T-helper 1 cell (primary cell): ENCODE measurements at regions not wholly inside any gene's neighbourhood (a gene's known extent, or its start where the extent isn't known, plus 50 kb on each side); places are given as distances from the start of the nearest gene placed in this dataset.

ENCODE experiments used
- DNase-seq, 5 donors: peaks; one replicate each; pipeline ENCODE4 v3.0.0-alpha.2; 2012 to 2020

- DNase-seq: no peak
Measured at GRCh38 chrX:7789200-7789599, 53.8 kb upstream of the VCX start.

DNA sequence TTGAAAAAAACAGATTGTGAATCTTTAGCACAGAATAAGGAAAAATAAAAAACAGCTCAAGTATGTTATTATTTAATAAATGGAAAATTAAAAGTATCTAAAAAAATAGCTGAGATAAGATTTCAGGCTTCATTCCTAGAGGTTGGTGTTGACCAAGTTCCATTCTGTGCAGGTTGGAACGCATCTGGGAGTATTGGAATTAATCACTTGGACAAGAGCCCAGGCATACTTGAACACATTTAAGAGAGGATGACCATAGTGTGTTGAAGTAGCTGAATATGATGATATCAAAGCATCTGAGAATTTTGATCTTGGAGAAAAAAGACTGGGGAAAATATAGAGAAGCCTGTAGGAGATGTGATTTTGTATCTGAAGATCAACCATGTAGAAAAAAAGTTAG, 54.6 kb upstream of the VCX start:
- no peak for DNase-seq

DNA sequence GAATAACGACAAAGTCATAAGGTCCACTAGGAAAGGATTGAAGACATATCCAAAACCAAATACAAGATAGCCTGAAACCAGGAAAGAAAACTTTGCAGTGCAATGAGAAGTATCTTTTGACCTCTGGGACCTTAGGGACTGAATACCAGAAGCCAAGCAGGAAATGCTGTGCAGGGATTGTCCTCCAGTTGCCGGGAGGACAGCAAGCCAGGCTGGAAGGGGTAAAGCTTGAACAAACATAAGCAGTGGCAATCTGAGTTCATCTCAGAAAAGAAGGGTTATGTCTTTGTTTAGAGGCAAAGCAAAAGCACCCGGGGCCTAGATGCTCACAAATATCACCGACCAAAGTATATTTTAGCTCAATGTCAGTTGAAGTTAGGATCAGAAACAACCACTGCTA, 55.3 kb upstream of the VCX start:
- DNase-seq: no peak

DNA sequence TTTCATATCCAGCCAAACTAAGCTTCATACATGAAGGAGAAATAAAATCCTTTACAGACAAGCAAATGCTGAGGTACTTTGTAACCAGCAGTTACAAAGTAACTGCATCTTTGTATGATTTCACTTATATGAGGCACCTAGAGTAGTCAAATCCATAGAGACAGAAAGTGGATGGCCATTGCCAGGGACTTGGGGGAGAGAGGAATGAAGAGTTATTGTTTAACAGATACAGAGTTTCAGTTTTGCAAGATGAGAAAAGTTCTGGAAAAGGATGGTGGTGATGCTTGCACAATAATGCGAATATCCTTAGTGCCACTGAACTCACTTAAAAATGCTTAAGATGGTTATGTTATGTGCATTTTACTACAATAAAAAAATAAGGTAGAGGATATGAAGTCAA, 58.4 kb upstream of the VCX start:
- no peak for DNase-seq

DNA sequence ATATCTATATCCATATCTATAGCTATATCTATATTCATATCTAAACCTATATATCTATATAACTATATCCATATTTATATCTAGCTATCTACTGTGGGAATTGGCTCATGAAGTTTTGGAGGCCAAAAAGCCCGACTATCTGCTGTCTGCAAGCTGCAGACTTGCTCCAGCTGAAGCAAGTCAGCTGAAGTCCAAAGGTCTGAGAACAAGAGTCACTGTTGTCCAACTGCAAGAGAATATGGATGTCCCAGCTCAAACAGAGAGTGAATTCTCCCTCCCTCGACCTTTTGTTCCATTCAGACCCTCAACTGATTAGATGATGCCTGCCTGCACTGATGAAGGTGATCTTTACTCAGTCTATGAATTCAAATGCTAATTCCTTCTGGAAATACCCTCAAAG, 63.3 kb upstream of the VCX start:
- DNase-seq: no peak

DNA sequence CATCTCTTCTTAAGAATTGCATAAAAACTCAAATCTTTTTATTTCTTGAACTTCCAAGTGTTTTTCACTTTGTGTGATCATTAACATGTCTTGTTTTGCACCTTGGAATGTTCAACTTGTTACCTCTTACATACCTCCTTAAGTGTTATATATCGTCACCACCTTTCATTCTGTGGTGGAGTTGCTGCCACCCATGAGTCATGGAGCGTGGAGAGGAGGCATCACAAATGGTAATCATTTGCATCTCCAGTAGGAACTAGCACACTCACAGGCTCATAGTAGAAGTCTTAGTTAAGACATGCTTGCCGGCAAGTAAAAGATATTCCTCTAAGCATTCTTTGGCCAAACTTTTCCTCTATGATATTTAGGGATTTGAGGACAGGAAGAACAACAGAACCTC, 67.0 kb upstream of the VCX start:
- no peak for DNase-seq

DNA sequence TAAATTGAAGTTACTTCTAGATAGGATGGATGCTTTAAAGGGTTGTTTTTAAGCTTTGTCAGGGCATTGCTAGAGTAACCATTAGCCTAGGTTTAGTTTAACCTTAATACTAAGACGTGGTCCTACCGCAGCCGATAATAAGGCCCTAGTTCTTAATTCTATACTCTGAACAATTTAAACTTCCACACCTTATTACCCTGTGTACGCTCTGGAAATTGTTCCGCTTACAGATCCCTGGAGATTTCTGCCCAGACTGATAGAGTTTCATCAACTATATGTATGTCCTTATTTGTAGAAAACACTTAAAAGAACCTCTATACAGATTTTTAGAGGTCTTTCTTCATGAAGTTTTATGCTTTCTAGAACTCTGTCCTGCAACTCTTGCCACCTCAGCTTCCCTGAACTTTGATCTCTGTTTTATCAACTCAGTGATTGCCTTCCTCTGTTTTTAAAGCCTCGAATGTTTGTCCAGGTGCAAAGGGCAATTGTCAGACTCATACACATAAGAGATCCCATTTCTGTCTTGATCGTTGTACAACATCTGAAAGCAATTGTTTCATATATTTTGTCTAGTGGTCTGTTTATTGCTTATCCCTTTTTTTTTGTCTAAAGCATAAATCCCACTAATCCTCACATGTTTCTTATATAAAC, 71.1 kb upstream of the VCX start:
- DNase-seq: no peak

- DNase-seq: no peak
Measured at GRCh38 chrX:7759830-7760229, 83.1 kb upstream of the VCX start.

DNA sequence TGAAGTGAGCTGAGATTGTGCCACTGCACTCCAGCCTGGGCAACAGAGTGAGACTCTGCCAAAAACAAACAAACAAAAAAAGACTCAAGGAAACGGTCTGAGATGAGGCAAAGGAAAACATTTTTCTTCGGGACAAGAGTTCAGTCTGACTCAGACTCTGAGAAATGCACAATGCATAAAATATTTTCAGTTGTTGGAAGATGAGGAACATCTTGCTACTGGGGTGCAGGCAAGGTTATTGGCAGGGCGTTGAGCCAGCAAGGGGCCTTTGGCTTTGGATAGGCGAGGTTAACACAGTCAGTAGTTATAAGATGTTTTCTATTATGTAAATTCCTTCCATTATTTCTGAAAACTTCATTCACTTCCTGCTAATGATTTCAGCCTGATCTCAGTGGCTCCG, 96.1 kb upstream of the VCX start:
- no peak for DNase-seq

DNA sequence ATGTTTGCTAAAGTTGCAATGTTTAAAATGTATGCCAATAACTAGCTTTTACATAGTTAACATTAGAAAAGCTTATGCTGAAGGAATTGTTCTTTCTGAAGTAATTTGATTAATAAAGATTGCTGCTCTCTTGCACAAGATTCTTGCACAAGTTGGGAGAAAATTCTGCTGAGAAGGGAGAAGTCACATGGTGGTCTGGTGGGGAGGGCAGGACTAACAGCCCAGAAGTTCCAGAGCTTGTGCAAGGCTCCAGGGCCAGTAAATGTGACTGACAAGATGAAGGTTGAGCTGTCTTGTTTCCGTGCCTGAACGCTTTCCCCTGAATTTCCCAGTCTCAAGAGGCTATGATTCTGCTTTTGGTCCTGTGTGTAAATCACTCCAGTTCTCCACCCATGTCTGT, 112.9 kb upstream of the VCX start:
- no peak for DNase-seq

GRCh38 chrX:7720519-7720918, 122.5 kb upstream of the VCX start:
- DNase-seq: no peak

GRCh38 chrX:7714351-7714750, 128.6 kb upstream of the VCX start:
- no peak for DNase-seq

GRCh38 chrX:7711167-7711566, 131.8 kb upstream of the VCX start:
- DNase-seq: no peak

- no peak for DNase-seq
Measured at GRCh38 chrX:7709845-7710244, 133.1 kb upstream of the VCX start.

GRCh38 chrX:7706032-7706431, 136.9 kb upstream of the VCX start:
- no peak for DNase-seq

DNA sequence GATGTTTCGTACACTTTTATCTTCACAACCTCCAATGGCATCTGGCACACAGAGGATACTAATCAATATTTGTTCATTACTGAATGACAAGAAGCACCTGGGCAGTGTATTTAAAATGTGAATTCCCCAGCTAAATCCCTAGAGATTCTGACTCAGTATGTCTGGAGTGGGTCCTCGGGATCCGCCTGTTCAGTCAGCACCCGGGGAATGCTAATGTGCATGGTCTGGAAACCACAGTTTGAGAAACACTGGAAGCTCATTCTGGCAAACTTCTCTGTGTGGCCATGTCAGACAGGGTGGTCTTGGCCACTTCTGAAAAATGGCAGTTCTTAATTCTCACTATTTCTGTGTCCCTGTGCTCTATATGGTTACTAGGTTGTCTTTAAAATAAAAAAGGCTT, 138.8 kb upstream of the VCX start:
- DNase-seq: no peak

- DNase-seq: no peak
Measured at GRCh38 chrX:7698248-7698647, 144.7 kb upstream of the VCX start.

GRCh38 chrX:7690842-7691241, 152.1 kb upstream of the VCX start:
- no peak for DNase-seq

DNA sequence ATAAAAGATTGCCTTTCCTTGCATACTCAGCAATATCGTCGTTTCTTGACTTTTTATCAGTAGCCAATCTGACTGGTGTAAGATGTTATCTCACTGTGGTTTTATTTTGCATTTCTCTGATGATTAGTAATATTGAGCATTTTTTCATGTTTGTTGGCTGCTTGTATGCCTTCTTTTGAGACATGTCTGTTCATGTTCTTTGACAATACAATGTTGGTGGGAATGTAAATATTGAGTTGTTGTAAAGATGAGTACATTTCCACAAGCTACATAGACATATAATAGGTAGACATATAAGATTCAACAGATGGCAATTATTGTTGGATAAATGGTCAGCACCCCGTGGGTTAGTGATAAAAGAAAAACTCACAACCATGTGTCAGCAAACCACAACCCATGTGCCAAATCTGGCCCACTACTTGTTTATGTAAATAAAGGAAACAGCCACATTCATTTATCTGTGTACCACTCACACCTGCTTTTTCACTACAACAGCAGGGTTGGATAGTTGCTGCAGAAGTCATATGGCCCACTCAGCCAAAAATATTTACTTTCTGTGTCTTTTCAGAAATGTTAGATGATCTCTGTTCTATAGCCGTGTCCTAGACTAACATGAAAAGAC, 153.1 kb upstream of the VCX start:
- DNase-seq: no peak

GRCh38 chrX:7680181-7680580, 162.8 kb upstream of the VCX start:
- no peak for DNase-seq

- no peak for DNase-seq
Measured at GRCh38 chrX:7654316-7654715, 188.7 kb upstream of the VCX start.

DNA sequence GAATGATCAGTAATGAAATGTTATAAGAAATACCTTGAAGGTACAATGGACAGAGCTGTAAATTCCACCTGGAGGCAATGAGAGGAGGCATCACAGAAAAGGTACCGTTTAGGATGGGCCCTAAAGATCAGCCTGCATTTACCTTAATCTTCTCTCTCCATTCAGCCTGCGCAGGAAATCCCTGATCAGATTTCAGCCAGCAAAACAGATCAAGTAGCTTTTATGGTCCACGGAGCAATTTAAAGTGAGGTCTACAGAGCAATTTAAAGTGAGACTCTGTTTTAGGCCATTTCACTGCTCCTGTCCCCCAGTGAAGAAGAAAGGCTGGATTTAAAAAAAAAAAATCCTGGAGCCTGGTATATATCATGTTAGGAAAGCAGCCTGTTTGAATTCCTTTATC, 195.1 kb upstream of the VCX start:
- DNase-seq: no peak

- DNase-seq: no peak
Measured at GRCh38 chrX:7641141-7641540, 201.8 kb upstream of the VCX start.

DNA sequence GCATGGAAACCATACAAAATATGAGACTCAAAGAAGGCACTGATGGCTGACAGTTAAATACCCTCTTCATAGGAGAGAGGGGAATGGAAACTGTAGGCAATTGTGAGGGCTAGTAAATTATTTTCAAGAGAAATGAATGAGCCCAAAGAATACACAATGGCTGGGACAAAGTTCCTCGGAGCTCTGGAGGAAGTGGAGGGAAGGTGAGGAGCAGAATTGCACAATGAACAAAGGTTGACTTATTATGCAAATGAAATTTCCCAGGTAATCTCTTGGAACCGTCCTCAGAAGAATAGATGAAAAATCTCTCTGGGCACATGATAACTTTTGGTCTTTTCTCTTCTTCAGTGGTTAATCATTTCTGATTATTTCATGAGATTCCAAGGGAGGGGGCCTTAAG, 202.6 kb upstream of the VCX start:
- DNase-seq: no peak

- DNase-seq: no peak
Measured at GRCh38 chrX:7638078-7638710, 204.8 kb upstream of the VCX start.
